Common myeloid progenitor, CD34-positive (primary cell): ENCODE measurements at regions not wholly inside any gene's neighbourhood (a gene's known extent, or its start where the extent isn't known, plus 50 kb on each side); places are given as distances from the start of the nearest gene placed in this dataset.

ENCODE experiments used
- CTCF ChIA-PET: fragments of 350-600 bp; sonication (Branson Sonifier 250); formaldehyde crosslinking; loops from one replicate; lab custom pipeline; 2021; ENCODE audit warnings: antibody characterized with exemption; lab: Charles Lee
- POLR2A ChIA-PET: fragments of 350-600 bp; sonication (Branson Sonifier 250); formaldehyde crosslinking; loops from one replicate; lab custom pipeline; 2021; ENCODE audit warnings: antibody characterized with exemption; lab: Charles Lee
- DNase-seq, 3 donors: peaks; one replicate each; pipeline versions ENCODE4 v3.0.0 to v3.0.0-alpha.2; 2013
- H3K27ac ChIP-seq, 2 experiments: 1 replicate in 1 of 2; 2 replicates in 1 of 2; pipeline ENCODE4 v1.7.0; 2013; ENCODE audit warnings: inconsistent platforms in 2 of 2, low read length in 2 of 2, mild to moderate bottlenecking in 2 of 2, low read depth in 1 of 2, moderate library complexity in 1 of 2; ENCODE audit not compliant: severe bottlenecking in 2 of 2, insufficient read depth in 1 of 2, poor library complexity in 1 of 2
- H3K27me3 ChIP-seq, 5 experiments: replicated peaks in 2 of 5; 1 replicate in 3 of 5; 2 replicates in 2 of 5; pipeline versions ENCODE4 v1.6.1 to v1.7.0; 2013; ENCODE audit warnings: low read length in 4 of 5, mild to moderate bottlenecking in 2 of 5, moderate library complexity in 2 of 5, inconsistent platforms in 1 of 5; ENCODE audit not compliant: insufficient read depth in 5 of 5, control insufficient read depth in 4 of 5
- H3K36me3 ChIP-seq, 4 experiments: 1 replicate in 2 of 4; 2 replicates in 2 of 4; pipeline versions ENCODE4 v1.6.1 to v1.7.0; 2013; ENCODE audit warnings: low read length in 3 of 4, control low read depth in 1 of 4, mild to moderate bottlenecking in 1 of 4; ENCODE audit not compliant: control insufficient read depth in 4 of 4, insufficient read depth in 4 of 4
- H3K4me1 ChIP-seq, 4 experiments: 1 replicate in 3 of 4; 2 replicates in 1 of 4; pipeline versions ENCODE4 v1.6.1 to v1.7.1; 2013; ENCODE audit warnings: low read length in 3 of 4, mild to moderate bottlenecking in 3 of 4, control low read depth in 1 of 4, inconsistent platforms in 1 of 4, moderate library complexity in 1 of 4; ENCODE audit not compliant: control insufficient read depth in 4 of 4, insufficient read depth in 4 of 4; ENCODE audit errors: control extremely low read depth in 1 of 4
- H3K4me3 ChIP-seq, 7 experiments: 1 replicate in 4 of 7; 2 replicates in 3 of 7; pipeline versions ENCODE4 v1.5.1 to v1.7.0; 2013; ENCODE audit warnings: mild to moderate bottlenecking in 7 of 7, low read length in 6 of 7, moderate library complexity in 6 of 7, inconsistent platforms in 2 of 7, low read depth in 2 of 7, control low read depth in 1 of 7; ENCODE audit not compliant: insufficient read depth in 4 of 7, control insufficient read depth in 1 of 7; ENCODE audit errors: extremely low read depth in 1 of 7
- H3K9me3 ChIP-seq, 5 experiments: 1 replicate in 4 of 5; 2 replicates in 1 of 5; pipeline versions ENCODE4 v1.6.1 to v1.7.1; 2013; ENCODE audit warnings: low read length in 4 of 5, mild to moderate bottlenecking in 2 of 5, inconsistent platforms in 1 of 5, low read depth in 1 of 5, moderate library complexity in 1 of 5; ENCODE audit not compliant: control insufficient read depth in 4 of 5, insufficient read depth in 2 of 5; ENCODE audit errors: control extremely low read depth in 1 of 5
- WGBS: methylation state at CpG from one replicate; pipeline ENCODE4 v1.1.5; 2013; ENCODE audit not compliant: insufficient coverage; 5-methylcytosine and 5-hydroxymethylcytosine counted together

DNA sequence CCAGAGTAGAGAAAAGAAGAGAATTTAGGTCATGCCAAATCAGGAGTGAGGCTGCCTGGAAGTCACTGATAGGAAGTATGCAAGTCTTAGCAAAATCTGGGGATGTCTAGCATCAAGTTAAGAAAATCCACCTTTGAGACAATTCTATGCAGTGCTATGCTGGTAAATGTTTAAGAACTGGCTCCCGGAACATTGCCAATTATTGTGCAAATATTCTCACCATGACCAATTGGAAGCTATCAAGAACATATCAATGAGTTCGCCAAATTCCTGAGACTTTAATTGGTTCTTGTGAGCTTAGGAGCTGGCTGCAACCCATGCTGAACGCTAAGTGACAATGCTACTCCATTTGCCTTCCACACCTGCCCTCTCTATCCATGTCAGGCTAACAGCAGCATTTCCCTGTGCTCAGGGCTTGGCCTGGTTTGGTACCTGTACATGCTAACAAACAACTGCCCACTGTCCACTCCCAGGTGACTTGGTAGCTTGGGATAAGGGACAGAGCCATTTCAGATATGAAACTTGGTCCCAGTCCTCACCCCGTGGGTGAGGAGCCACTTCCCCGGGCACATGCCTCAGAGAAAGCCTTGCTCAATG lies 172.9 kb upstream of the KLHL29 start:
- no peaks in the 10 kb centered on the region for H3K4me1 ChIP-seq
- POLR2A ChIA-PET = no interaction called here
- no peak for DNase-seq
- peaks cover 0 to 3% (median 0%) of the 10 kb centered on the region in 5 experiments for H3K9me3 ChIP-seq
- H3K4me3 ChIP-seq = no peak overlapping the region
- H3K36me3 ChIP-seq = no peaks in the 10 kb centered on the region
- CTCF ChIA-PET = no interaction called here
- WGBS = 96% methylated on average over 4 of the region's 5 CpGs
- no peak overlapping the region for H3K27ac ChIP-seq
- H3K27me3 ChIP-seq = no peaks in the 10 kb centered on the region

DNA sequence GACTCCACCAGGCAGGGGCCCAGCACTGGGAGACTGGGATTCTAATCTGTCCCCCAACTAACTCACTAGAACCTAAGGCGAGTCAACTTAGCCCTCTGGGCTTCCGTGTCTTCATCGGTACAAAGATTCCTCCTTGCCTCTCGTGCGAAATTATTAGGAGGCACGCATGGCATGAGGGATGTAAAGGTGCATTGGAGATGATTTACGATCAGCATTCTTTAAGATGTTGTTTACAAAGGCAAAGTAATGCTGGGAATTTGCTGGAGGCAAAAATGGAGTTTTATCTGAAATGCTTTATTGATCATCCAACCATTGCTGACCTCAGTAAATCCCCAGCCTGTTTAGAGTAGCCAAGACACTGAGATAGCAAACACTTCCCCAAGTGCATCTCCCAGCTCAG lies 171.8 kb upstream of the KLHL29 start:
- Histone ChIP-seq H3K27me3 (no peaks in the 10 kb centered on the region), H3K36me3 (no peaks in the 10 kb centered on the region), H3K4me1 (no peaks in the 10 kb centered on the region), H3K9me3 (peaks cover 0 to 3% (median 0%) of the 10 kb centered on the region in 5 experiments), H3K27ac (no peak overlapping the region), H3K4me3 (no peak overlapping the region)
- CTCF ChIA-PET = no interaction called here
- DNase-seq = no peak
- POLR2A ChIA-PET = no interaction called here
- 96% methylated on average over 4 of the region's 7 CpGs for WGBS

DNA sequence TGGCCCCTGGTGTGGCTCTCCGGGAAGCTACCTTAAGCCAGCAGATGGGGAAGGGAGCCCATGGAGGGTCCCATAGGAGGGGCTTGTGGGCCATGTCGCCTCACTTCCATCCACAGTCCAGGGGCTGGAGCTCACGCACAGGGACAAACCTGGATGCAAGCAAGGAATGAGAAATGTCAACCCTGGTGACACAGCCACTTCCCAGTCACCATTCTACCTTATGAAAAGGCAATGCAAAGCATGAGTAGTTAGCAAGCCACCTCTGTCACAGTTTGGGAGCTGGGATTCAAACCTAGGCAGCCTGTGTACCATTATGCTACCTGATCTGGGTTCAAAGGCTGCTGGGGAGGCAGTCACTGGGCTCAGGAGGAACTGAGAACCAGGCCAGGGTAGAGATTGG lies 170.0 kb upstream of the KLHL29 start:
- Histone ChIP-seq H3K4me1 (no peaks in the 10 kb centered on the region), H3K9me3 (peaks cover 0 to 3% (median 0%) of the 10 kb centered on the region in 5 experiments), H3K27me3 (no peaks in the 10 kb centered on the region), H3K27ac (no peak overlapping the region), H3K36me3 (no peaks in the 10 kb centered on the region), H3K4me3 (no peak overlapping the region)
- WGBS = 100% methylated on average over 3 of the region's 3 CpGs
- CTCF ChIA-PET = no interaction called here
- POLR2A ChIA-PET = no interaction called here
- no peak for DNase-seq

DNA sequence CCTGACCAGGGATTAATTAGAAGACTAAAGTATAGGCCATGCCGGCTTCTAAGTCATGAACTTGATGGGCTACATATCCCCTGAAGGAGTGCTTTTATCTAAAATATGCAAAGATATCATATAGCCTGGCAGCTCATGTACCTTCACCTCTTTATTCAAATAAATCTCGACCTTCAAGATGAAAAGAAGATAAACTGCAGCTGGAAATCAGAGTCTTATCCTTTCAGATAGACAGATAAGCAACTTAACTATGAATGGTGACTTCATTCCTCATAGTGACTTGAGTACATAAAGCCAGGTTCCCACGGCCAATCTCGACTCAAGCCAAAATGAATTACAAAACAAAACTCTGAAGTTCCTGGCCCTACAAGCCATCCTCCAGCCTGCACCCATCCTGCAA lies 165.3 kb upstream of the KLHL29 start:
- Histone ChIP-seq H3K4me3 (no peak overlapping the region), H3K4me1 (no peaks in the 10 kb centered on the region), H3K36me3 (no peaks in the 10 kb centered on the region), H3K9me3 (peaks cover 0 to 3% (median 0%) of the 10 kb centered on the region in 5 experiments), H3K27me3 (no peaks in the 10 kb centered on the region), H3K27ac (no peak overlapping the region)
- ChIA-PET POLR2A (no interaction called here), CTCF (no interaction called here)
- WGBS = no CpG with 5 or more reads among the region's 4 CpGs
- DNase-seq = no peak

DNA sequence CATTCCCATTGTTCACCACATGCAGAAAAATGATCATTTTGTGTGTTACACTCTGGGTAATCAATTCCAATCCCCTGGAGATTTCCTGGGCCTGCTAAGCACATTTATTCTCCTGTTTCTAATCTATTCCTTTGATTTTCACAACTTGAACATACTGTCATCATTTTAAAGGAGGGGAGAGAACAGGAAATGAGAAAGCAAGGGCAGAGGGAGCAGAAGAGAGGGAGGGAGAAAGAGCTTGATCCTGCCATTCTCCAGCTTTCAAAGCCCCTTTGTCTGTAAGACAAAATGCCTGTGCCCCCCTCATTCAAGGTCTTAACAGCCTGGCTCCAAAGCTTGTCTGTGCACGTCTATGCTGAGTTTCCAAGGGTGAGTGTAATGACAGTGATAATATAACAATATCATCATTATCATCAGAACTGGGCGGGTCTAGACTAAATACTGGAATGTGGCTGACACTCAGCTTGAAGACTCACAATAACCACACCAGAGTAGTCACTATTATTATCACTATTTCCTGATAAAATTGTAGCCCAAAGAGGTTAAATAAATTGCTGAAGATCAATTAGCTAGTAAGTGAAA lies 164.4 kb upstream of the KLHL29 start:
- Histone ChIP-seq H3K4me1 (no peaks in the 10 kb centered on the region), H3K27me3 (no peaks in the 10 kb centered on the region), H3K4me3 (no peak overlapping the region), H3K27ac (no peak overlapping the region), H3K36me3 (no peaks in the 10 kb centered on the region), H3K9me3 (peaks cover 0 to 3% (median 0%) of the 10 kb centered on the region in 5 experiments)
- CTCF ChIA-PET = no interaction called here
- WGBS = no CpG with 5 or more reads among the region's 2 CpGs
- DNase-seq = no peak
- POLR2A ChIA-PET = no interaction called here

DNA sequence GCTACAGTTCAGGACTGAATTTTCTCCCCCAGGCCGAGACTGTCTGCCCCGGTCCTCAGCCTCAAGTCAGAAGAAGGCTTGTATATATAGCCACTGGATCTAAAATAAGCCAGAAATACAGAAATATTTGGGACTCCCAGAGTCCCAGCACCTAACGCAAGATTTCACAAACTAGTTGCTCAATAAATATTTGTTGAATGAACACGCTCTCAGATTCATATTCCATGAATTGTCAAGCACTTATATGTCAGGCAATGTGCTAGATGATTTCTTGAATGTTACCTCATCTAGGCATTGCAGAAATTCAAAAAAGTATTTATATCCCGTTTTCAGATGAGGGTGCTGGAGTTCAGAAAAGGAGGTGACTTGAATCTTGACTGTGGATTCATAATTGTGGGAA lies 163.7 kb upstream of the KLHL29 start:
- Histone ChIP-seq H3K36me3 (no peaks in the 10 kb centered on the region), H3K9me3 (peaks cover 0 to 1% (median 0%) of the 10 kb centered on the region in 5 experiments), H3K27ac (no peak overlapping the region), H3K27me3 (no peaks in the 10 kb centered on the region), H3K4me3 (no peak overlapping the region), H3K4me1 (no peaks in the 10 kb centered on the region)
- ChIA-PET CTCF (no interaction called here), POLR2A (no interaction called here)
- 100% methylated on average over 3 of the region's 5 CpGs for WGBS
- DNase-seq = no peak

DNA sequence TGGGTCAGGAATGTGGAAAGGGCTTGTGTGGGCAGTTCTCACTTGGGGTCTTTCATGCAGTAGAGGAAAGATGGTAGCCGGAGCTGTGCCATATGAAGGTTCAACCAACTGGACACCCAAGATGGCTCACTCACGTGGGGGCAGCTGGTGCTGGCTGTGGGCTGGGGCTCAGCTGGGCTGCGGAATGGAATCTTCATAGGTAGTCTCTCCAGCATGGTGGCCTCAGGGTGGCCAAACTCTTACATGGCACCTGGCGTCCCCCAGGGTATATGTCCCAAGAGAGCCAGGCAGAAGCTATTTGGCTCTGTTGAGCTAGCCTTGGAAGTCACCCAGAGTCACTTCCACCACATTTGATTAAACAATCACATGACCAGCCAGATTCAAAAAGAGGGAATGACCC lies 163.1 kb upstream of the KLHL29 start:
- Histone ChIP-seq H3K27me3 (no peaks in the 10 kb centered on the region), H3K36me3 (no peaks in the 10 kb centered on the region), H3K9me3 (no peaks in the 10 kb centered on the region), H3K4me3 (no peak overlapping the region), H3K27ac (no peak overlapping the region), H3K4me1 (no peaks in the 10 kb centered on the region)
- WGBS = 98% methylated on average over 4 of the region's 4 CpGs
- CTCF ChIA-PET = no interaction called here
- DNase-seq = no peak
- POLR2A ChIA-PET = no interaction called here
